ENCODE measurements at regions not wholly inside any gene's neighbourhood (a gene's known extent, or its start where the extent isn't known, plus 50 kb on each side); places are given as distances from the start of the nearest gene placed in this dataset.
A peak's percentile ranks its signal among the peaks of the same experiment; 100 is the strongest.

GRCh38 chrX:6666624-6667023 is 131.7 kb upstream of the VCX3A start:
- H3K9me3 Mint-ChIP-seq = peaks cover 0 to 9% (median 0%) of the 10 kb centered on the region in 7 donors
- no peak for DNase-seq
- no peak overlapping the region for H3K27ac Mint-ChIP-seq
- H3K27me3 ChIP-seq (ENCODE audit: control insufficient read depth, insufficient read depth, low read length) = no peaks in the 10 kb centered on the region
- ATAC-seq (ENCODE audit: low read depth in 2 of 2) = no peak
- no peak overlapping the region for H3K4me3 ChIP-seq (ENCODE audit: low read depth, low read length)
- no peaks in the 10 kb centered on the region for H3K36me3 ChIP-seq (ENCODE audit: control insufficient read depth, insufficient read depth, low read length)
- H3K4me3 Mint-ChIP-seq = no peak overlapping the region
- no peaks in the 10 kb centered on the region for H3K27me3 Mint-ChIP-seq
- H3K36me3 Mint-ChIP-seq = no peaks in the 10 kb centered on the region
- H3K4me1 ChIP-seq (ENCODE audit: control insufficient read depth, insufficient read depth, low read length, poor library complexity, severe bottlenecking) = no peaks in the 10 kb centered on the region
- no peaks in the 10 kb centered on the region for H3K4me1 Mint-ChIP-seq
- no peaks in the 10 kb centered on the region for H3K9me3 ChIP-seq (ENCODE audit: control insufficient read depth in 2 of 2, low read length in 2 of 2)
- H3K27ac ChIP-seq (ENCODE audit: insufficient read depth, low read length, poor library complexity, severe bottlenecking) = no peak overlapping the region

GRCh38 chrX:6661736-6662135 is 126.8 kb upstream of the VCX3A start:
- H3K9me3 Mint-ChIP-seq = peaks cover 0 to 9% (median 5%) of the 10 kb centered on the region in 7 donors
- H3K27me3 Mint-ChIP-seq = no peaks in the 10 kb centered on the region
- no peak overlapping the region for H3K27ac Mint-ChIP-seq
- no peak overlapping the region for H3K4me3 Mint-ChIP-seq
- H3K36me3 ChIP-seq (ENCODE audit: control insufficient read depth, insufficient read depth, low read length) = no peaks in the 10 kb centered on the region
- no peak for ATAC-seq (ENCODE audit: low read depth in 2 of 2)
- no peaks in the 10 kb centered on the region for H3K36me3 Mint-ChIP-seq
- DNase-seq = no peak
- H3K4me1 Mint-ChIP-seq = no peaks in the 10 kb centered on the region
- H3K4me1 ChIP-seq (ENCODE audit: control insufficient read depth, insufficient read depth, low read length, poor library complexity, severe bottlenecking) = no peaks in the 10 kb centered on the region
- H3K4me3 ChIP-seq (ENCODE audit: low read depth, low read length) = no peak overlapping the region
- no peaks in the 10 kb centered on the region for H3K27me3 ChIP-seq (ENCODE audit: control insufficient read depth, insufficient read depth, low read length)
- H3K27ac ChIP-seq (ENCODE audit: insufficient read depth, low read length, poor library complexity, severe bottlenecking) = no peak overlapping the region
- H3K9me3 ChIP-seq (ENCODE audit: control insufficient read depth in 2 of 2, low read length in 2 of 2) = no peaks in the 10 kb centered on the region

GRCh38 chrX:6660567-6661264 is 125.8 kb upstream of the VCX3A start:
- no peak overlapping the region for H3K4me3 Mint-ChIP-seq
- no peaks in the 10 kb centered on the region for H3K4me1 ChIP-seq (ENCODE audit: control insufficient read depth, insufficient read depth, low read length, poor library complexity, severe bottlenecking)
- no peak for ATAC-seq (ENCODE audit: low read depth in 2 of 2)

GRCh38 chrX:6645216-6645615 is 110.3 kb upstream of the VCX3A start:
- Mint-ChIP-seq H3K27ac (no peak overlapping the region), H3K9me3 (peaks cover 0 to 22% (median 0%) of the 10 kb centered on the region in 7 donors), H3K4me1 (no peaks in the 10 kb centered on the region), H3K4me3 (no peak overlapping the region), H3K36me3 (no peaks in the 10 kb centered on the region), H3K27me3 (no peaks in the 10 kb centered on the region)
- Histone ChIP-seq H3K4me1 (ENCODE audit: control insufficient read depth, insufficient read depth, low read length, poor library complexity, severe bottlenecking) (no peaks in the 10 kb centered on the region), H3K27ac (ENCODE audit: insufficient read depth, low read length, poor library complexity, severe bottlenecking) (no peak overlapping the region), H3K9me3 (ENCODE audit: control insufficient read depth in 2 of 2, low read length in 2 of 2) (no peaks in the 10 kb centered on the region), H3K36me3 (ENCODE audit: control insufficient read depth, insufficient read depth, low read length) (no peaks in the 10 kb centered on the region), H3K4me3 (ENCODE audit: low read depth, low read length) (no peak overlapping the region), H3K27me3 (ENCODE audit: control insufficient read depth, insufficient read depth, low read length) (no peaks in the 10 kb centered on the region)
- DNase-seq (no peak), ATAC-seq (ENCODE audit: low read depth in 2 of 2) (no peak)

More at GRCh38 chrX:6660567-6661264, 125.8 kb upstream of the VCX3A start:
- Histone ChIP-seq H3K27ac (ENCODE audit: insufficient read depth, low read length, poor library complexity, severe bottlenecking) (no peak overlapping the region), H3K9me3 (ENCODE audit: control insufficient read depth in 2 of 2, low read length in 2 of 2) (no peaks in the 10 kb centered on the region), H3K27me3 (ENCODE audit: control insufficient read depth, insufficient read depth, low read length) (no peaks in the 10 kb centered on the region), H3K4me3 (ENCODE audit: low read depth, low read length) (no peak overlapping the region), H3K36me3 (ENCODE audit: control insufficient read depth, insufficient read depth, low read length) (no peaks in the 10 kb centered on the region)
- Mint-ChIP-seq H3K9me3 (peaks cover 0 to 9% (median 5%) of the 10 kb centered on the region in 7 donors), H3K27me3 (no peaks in the 10 kb centered on the region), H3K4me1 (no peaks in the 10 kb centered on the region), H3K36me3 (no peaks in the 10 kb centered on the region), H3K27ac (no peak overlapping the region)
- DNase-seq = no peak

- no peak overlapping the region for H3K27ac Mint-ChIP-seq
- H3K27me3 ChIP-seq (ENCODE audit: control insufficient read depth, insufficient read depth, low read length) = no peaks in the 10 kb centered on the region
- H3K27ac ChIP-seq (ENCODE audit: insufficient read depth, low read length, poor library complexity, severe bottlenecking) = no peak overlapping the region
- no peaks in the 10 kb centered on the region for H3K4me1 Mint-ChIP-seq
- no peaks in the 10 kb centered on the region for H3K27me3 Mint-ChIP-seq
- no peaks in the 10 kb centered on the region for H3K36me3 Mint-ChIP-seq
- DNase-seq (peak in 1 of 3 donors; percentile 2), ATAC-seq (ENCODE audit: low read depth in 2 of 2) (no peak)
- H3K4me3 ChIP-seq (ENCODE audit: low read depth, low read length) = no peak overlapping the region
- H3K9me3 Mint-ChIP-seq = peaks cover 0 to 20% (median 0%) of the 10 kb centered on the region in 7 donors
- no peaks in the 10 kb centered on the region for H3K4me1 ChIP-seq (ENCODE audit: control insufficient read depth, insufficient read depth, low read length, poor library complexity, severe bottlenecking)
- H3K9me3 ChIP-seq (ENCODE audit: control insufficient read depth in 2 of 2, low read length in 2 of 2) = no peaks in the 10 kb centered on the region
- H3K4me3 Mint-ChIP-seq = no peak overlapping the region
- H3K36me3 ChIP-seq (ENCODE audit: control insufficient read depth, insufficient read depth, low read length) = no peaks in the 10 kb centered on the region
These were observed 109.5 kb upstream of the VCX3A start for GRCh38 chrX:6644411-6644810.

GRCh38 chrX:6640727-6641126 is 105.8 kb upstream of the VCX3A start:
- Histone ChIP-seq H3K36me3 (ENCODE audit: control insufficient read depth, insufficient read depth, low read length) (no peaks in the 10 kb centered on the region), H3K9me3 (ENCODE audit: control insufficient read depth in 2 of 2, low read length in 2 of 2) (no peaks in the 10 kb centered on the region), H3K4me1 (ENCODE audit: control insufficient read depth, insufficient read depth, low read length, poor library complexity, severe bottlenecking) (no peaks in the 10 kb centered on the region), H3K27ac (ENCODE audit: insufficient read depth, low read length, poor library complexity, severe bottlenecking) (no peak overlapping the region), H3K4me3 (ENCODE audit: low read depth, low read length) (no peak overlapping the region), H3K27me3 (ENCODE audit: control insufficient read depth, insufficient read depth, low read length) (no peaks in the 10 kb centered on the region)
- DNase-seq (no peak), ATAC-seq (ENCODE audit: low read depth in 2 of 2) (no peak)
- H3K4me3 Mint-ChIP-seq = no peak overlapping the region
- H3K27ac Mint-ChIP-seq = no peak overlapping the region
- H3K27me3 Mint-ChIP-seq = no peaks in the 10 kb centered on the region
- H3K4me1 Mint-ChIP-seq = no peaks in the 10 kb centered on the region
- H3K9me3 Mint-ChIP-seq = peaks cover 0 to 17% (median 8%) of the 10 kb centered on the region in 7 donors
- H3K36me3 Mint-ChIP-seq = no peaks in the 10 kb centered on the region

GRCh38 chrX:6614506-6614905 is 79.6 kb upstream of the VCX3A start:
- no peak for ATAC-seq (ENCODE audit: low read depth in 2 of 2)
- no peaks in the 10 kb centered on the region for H3K27me3 Mint-ChIP-seq
- H3K4me1 Mint-ChIP-seq = no peaks in the 10 kb centered on the region

GRCh38 chrX:6599230-6599860 is 64.4 kb upstream of the VCX3A start:
- Histone ChIP-seq H3K27me3 (ENCODE audit: control insufficient read depth, insufficient read depth, low read length) (no peaks in the 10 kb centered on the region), H3K4me3 (ENCODE audit: low read depth, low read length) (no peak overlapping the region), H3K4me1 (ENCODE audit: control insufficient read depth, insufficient read depth, low read length, poor library complexity, severe bottlenecking) (no peaks in the 10 kb centered on the region), H3K9me3 (ENCODE audit: control insufficient read depth in 2 of 2, low read length in 2 of 2) (no peaks in the 10 kb centered on the region), H3K27ac (ENCODE audit: insufficient read depth, low read length, poor library complexity, severe bottlenecking) (no peak overlapping the region), H3K36me3 (ENCODE audit: control insufficient read depth, insufficient read depth, low read length) (no peaks in the 10 kb centered on the region)
- ATAC-seq (ENCODE audit: low read depth in 2 of 2) = no peak
- H3K4me3 Mint-ChIP-seq = no peak overlapping the region
- no peak for DNase-seq
- no peaks in the 10 kb centered on the region for H3K4me1 Mint-ChIP-seq
- no peaks in the 10 kb centered on the region for H3K36me3 Mint-ChIP-seq
- H3K9me3 Mint-ChIP-seq = peaks cover 0 to 11% (median 5%) of the 10 kb centered on the region in 7 donors
- no peak overlapping the region for H3K27ac Mint-ChIP-seq
- no peaks in the 10 kb centered on the region for H3K27me3 Mint-ChIP-seq

More at GRCh38 chrX:6614506-6614905, 79.6 kb upstream of the VCX3A start:
- Histone ChIP-seq H3K9me3 (ENCODE audit: control insufficient read depth in 2 of 2, low read length in 2 of 2) (no peaks in the 10 kb centered on the region), H3K4me3 (ENCODE audit: low read depth, low read length) (no peak overlapping the region), H3K4me1 (ENCODE audit: control insufficient read depth, insufficient read depth, low read length, poor library complexity, severe bottlenecking) (no peaks in the 10 kb centered on the region), H3K27me3 (ENCODE audit: control insufficient read depth, insufficient read depth, low read length) (no peaks in the 10 kb centered on the region), H3K27ac (ENCODE audit: insufficient read depth, low read length, poor library complexity, severe bottlenecking) (no peak overlapping the region), H3K36me3 (ENCODE audit: control insufficient read depth, insufficient read depth, low read length) (no peaks in the 10 kb centered on the region)
- Mint-ChIP-seq H3K4me3 (no peak overlapping the region), H3K9me3 (peaks cover 0 to 10% (median 4%) of the 10 kb centered on the region in 7 donors), H3K36me3 (no peaks in the 10 kb centered on the region), H3K27ac (no peak overlapping the region)
- no peak for DNase-seq

Data from CD4-positive, CD25-positive, alpha-beta regulatory T cell (primary cell).